Gastrocnemius medialis (tissue), 4 donors: ENCODE measurements at regions not wholly inside any gene's neighbourhood (a gene's known extent, or its start where the extent isn't known, plus 50 kb on each side); places are given as distances from the start of the nearest gene placed in this dataset.

Experiments
- CTCF ChIP-seq, 5 experiments: fragments of 450-650 bp in 3 of 5; fragments of 200-600 bp in 2 of 5; sonication (generic) in 2 of 5; IDR thresholded peaks in 4 of 5; conservative IDR thresholded peaks in 1 of 5; 1 replicate in 4 of 5; 2 replicates in 1 of 5; pipeline ENCODE4 v1.5.1; 2016 to 2019; ENCODE audit warnings: antibody characterized with exemption in 5 of 5, mild to moderate bottlenecking in 3 of 5, moderate library complexity in 3 of 5
- POLR2A ChIP-seq, 2 donors: fragments of 450-650 bp; IDR thresholded peaks; one replicate each; pipeline ENCODE4 v1.6.1; 2017; ENCODE audit warnings: antibody characterized with exemption in 2 of 2, mild to moderate bottlenecking in 2 of 2, moderate library complexity in 2 of 2

GRCh38 chr18:61980355-61980754 is 87.5 kb upstream of the RNF152 start:
- TF ChIP-seq CTCF (IDR thresholded peaks at IDR 0.05 in 4 of 5, conservative IDR thresholded peaks at IDR 0.05 in 1 of 5) (no peak), POLR2A (IDR thresholded peaks at IDR 0.05) (no peak)
